ENCODE measurements at regions not wholly inside any gene's neighbourhood (a gene's known extent, or its start where the extent isn't known, plus 50 kb on each side); places are given as distances from the start of the nearest gene placed in this dataset.
"Not testable (repeated sequence)": the region's sequence is repeated elsewhere in the genome, so short reads cannot be mapped to it uniquely, and the experiment has no call there.

DNA sequence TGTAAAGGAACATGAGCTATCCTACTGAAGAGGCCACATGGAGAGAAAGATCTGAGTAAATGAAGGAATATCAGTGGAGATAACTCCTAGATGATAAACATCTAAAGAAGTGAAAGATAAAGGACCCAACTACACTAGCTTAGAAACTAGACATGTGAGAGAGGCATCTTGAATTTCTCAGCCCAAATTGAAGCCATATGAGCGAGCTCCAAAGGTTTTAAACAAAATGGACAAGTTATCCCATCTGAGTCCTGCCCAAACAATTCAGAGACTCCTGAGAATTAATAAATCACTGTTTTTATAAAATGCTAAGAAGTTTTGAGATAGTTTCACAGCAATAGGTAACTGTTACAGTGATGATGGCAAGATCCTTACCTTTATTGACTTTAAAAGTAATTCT is 438.9 kb downstream of the NAV3 start:
- DNase-seq (ENCODE audit: low read depth), result no peak

DNA sequence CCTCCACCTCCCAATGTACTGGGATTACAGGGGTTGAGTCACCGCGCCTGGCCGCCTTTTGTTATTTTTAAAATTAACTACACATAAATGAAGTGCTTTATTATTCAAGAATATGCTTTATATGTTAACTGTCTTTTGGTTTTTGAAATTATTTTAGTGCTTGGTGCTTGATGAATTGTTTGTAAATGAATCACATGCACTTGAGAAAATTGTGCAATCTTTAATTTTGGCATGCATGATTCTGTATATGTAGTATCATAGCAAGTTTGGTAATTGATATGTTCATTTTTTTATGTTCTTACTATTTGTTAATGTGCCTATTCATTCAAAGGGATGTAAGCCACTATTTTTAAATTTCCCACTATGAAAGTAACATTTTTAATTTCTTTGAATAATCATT is 440.9 kb downstream of the NAV3 start:
- no peak for DNase-seq (ENCODE audit: low read depth)

DNA sequence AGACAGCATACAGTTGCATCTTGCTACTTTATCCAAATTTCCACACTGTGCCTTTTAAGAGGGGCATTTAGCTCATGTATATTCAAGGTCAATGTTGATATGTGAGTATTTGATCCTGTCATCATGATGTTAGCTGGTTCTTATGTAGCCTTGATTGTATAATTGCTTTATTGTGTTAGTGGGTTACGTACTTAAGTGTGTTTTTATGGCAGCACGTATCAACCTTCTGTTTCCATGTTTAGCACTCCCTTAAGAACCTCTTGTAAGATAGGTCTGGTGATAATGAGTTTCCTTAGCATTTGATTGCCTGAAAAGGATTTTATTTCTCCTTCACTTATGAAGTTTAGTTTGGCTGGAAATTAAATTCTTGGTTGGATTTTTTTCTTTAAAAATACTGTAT is 445.2 kb downstream of the NAV3 start:
- DNase-seq (ENCODE audit: low read depth), result no peak

DNA sequence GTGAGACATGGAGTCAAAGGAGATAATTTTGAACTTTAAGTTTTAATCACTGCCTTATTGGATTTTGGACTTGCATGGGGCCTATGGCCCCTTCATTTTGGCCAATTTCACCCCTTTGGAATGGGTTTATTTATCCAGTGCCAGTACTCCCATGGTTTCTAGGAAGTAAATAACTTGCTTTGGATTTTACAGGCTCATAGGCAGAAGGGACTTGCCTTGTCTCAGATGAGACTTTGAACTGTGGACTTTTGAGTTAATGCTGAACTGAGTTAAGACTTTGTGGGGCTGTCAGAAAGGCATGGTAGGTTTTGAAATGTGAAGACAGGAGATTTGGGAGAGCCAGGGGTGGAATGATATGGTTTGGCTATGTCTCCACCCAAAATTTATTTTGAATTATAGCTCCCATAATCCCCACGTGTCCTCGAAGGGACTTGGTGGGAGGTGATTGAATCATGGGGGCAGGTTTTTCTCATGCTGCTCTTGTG is 448.1 kb downstream of the NAV3 start:
- no peak for DNase-seq (ENCODE audit: low read depth)

DNA sequence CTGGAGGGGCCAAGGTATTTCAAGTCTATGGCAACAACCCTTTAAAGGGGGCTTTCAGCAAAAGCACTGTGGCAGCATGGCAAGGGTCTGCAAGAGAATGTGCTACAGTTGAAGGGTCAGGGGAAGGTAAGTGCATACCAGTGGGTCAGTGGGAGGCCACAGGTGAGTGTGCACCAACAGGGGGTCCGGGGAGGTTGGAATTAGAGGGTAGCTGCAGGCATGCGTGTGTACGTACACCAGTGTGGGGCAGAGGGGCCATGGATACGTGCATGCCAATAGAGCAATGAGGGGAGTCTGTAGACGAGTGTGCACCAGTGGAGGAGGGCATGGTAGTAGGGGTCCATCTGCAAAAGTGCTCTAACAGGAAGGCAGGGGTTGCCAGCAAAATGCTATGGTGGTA is 448.9 kb downstream of the NAV3 start:
- no peak for DNase-seq (ENCODE audit: low read depth)

DNA sequence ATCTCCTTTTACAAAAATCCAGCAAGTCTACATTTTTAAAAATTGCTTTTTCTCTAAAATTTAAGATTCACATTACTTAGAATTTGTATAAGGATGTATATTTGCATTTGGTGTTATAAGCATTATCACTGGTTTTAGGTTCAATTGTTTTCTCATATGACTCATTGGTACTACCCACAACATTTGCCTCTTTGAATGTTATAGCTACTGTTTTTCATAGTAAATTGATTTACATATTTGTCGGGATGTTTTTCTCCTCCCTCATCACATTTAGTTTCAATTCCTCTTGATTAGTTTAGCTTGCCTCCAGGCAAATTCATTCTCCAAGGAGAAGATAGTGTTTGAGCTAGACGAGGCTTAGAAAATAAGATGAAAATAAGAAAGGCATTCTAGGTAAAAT is 450.4 kb downstream of the NAV3 start:
- DNase-seq (ENCODE audit: low read depth), result not testable (repeated sequence)

DNA sequence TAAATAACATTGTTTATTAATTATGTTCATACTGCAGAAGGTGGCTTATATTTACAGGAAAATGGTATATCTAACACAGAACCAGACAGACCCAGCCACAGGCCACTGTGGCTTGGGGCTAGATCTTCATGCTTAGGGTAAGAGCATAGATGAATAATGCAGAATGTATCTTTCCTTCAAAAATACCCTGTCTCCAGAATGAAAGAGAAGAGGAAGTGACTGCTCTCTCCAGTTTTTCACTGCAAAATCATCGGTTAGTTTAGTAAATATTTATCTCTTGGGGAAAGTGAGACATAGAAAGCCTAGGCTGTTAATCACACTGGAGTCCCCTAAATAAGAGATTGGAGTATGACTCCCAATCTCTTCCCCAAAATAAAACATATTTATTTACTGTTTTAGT is 453.7 kb downstream of the NAV3 start:
- no peak for DNase-seq (ENCODE audit: low read depth)

DNA sequence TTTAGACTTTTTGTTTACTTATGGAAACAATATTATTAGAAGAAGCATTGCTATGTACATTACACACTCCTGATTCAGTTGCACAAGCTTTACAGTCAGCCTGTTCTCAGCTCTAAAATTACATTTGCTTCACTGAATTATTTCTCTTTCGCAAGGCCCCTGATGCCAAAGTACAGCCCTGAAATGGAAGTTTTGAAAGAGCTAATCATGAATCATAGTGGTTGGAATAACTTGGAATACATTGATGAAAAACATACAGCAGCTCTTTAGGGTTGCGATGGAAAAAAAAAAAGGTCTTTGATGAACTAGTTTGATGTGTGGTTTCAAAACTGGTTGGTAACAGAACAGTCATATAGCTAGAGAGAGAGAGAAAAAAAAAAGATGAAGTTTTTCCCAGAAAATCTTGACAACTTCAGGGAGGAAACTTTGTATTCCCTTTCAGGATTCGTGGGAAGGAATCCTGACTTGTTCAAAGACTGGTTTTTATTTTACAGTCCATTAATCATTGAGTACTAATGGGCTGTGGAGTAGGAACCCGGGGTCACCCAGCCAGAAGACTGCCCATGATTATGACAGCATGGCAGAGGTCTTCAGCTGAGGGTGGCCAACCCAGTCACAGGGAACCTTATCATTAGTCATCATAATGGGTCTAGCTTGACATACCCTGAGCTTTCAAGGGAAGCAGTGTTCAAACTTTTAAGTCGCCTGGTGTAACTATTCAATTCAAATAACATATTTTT is 460.1 kb downstream of the NAV3 start:
- DNase-seq (ENCODE audit: low read depth), result peak; percentile 87

DNA sequence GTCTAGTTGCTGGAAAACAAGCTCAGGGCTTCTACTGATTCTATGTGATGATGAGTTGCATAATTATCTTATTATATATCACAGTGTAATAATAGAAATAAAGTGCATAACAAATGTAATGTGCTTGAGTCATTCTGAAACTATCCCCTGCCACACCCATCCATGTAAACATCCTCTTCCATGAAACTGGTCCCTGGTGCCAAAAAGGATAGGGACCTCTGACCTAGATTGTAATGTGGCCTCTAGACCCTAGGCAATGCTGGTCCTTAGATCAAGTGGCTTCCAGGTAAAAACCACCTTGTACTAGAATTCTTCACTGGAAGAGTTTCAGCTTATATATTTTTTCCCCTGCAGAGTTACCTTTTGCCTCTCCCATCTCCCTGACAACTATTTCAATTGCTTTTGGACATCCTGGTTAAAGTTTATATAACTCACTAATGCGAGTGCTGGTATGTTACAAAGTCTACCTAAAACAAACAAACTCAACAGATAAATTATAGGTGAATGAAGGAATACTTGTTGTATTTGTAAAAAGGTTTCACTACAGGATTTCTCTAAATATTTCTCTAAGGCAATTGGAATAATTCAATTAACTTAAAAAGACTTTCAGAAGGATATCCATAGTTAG is 462.5 kb downstream of the NAV3 start:
- peak; percentile 22 for DNase-seq (ENCODE audit: low read depth)

DNA sequence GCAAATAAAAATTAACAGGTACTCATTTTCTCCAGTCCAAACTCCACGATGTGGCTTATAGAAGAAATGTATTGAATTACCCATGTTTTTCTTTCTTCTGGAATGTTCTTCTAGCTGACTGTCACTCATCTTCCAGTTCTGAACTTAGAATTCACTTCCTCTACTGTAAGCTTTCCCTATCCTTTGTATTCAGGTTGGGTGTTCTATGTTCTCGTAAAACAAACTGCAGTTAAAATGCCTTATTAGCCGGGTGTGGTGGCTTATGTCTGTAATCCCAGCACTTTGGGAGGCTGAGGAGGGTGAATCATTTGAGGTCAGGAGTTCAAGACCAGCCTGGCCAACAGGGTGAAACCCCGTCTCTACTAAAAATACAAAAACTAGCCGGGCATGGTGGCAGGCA is 470.6 kb downstream of the NAV3 start:
- not testable (repeated sequence) for DNase-seq (ENCODE audit: low read depth)

DNA sequence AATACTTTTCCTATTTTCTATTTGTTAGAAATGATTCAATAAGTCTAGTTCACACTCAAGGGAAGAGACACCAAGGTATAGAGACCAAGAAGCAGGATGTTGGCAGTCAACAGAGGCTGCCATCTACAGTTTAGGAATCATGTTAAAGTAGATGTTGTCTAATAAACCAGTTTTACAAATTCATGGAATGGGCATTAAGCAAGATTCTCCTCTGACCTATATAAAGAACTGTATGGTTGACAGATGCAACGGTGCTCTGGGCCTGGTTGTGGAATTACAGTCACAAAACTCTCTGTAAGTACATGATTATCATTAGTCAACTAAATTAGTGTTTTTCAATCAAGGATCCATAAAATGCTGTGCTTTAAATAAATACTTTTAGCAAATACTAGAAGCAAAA is 475.1 kb downstream of the NAV3 start:
- DNase-seq (ENCODE audit: low read depth), result no peak

DNA sequence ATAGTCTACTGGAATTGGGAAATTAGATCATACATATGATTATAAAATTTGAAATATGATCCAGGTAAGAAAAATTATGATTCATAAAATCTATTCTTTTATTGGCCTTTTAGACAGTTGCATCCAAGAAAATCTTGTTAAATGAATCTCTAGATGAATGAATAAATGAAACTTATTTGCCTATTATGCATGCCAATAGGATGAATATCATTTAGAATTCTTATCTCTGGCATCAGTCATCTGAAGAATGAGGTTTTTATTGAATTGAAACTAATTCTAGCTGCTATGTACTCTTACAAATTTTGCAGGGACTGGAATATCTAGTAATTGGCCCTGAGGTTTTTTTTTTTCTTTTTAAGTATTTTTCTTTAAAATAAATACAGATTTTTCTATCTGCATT is 475.5 kb downstream of the NAV3 start:
- DNase-seq (ENCODE audit: low read depth), result no peak

DNA sequence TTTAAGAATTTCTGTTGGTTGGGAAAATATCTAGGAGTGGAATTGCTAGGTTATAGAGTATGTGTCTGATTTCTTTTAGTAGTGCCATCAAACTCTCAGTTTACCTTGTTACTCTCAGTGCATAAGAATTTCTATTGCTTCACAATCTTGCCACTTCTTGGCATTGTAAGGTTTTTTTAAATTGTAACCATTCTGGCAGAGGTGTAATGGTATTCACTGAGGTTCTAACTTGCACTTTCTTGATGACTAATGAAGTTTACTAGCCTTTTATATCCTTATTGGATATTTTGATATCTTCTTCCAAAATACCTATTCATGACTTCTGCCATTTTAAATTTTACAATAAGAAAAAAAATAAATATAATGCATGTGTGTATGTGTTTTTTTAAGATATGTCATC is 478.0 kb downstream of the NAV3 start:
- DNase-seq (ENCODE audit: low read depth), result no peak

DNA sequence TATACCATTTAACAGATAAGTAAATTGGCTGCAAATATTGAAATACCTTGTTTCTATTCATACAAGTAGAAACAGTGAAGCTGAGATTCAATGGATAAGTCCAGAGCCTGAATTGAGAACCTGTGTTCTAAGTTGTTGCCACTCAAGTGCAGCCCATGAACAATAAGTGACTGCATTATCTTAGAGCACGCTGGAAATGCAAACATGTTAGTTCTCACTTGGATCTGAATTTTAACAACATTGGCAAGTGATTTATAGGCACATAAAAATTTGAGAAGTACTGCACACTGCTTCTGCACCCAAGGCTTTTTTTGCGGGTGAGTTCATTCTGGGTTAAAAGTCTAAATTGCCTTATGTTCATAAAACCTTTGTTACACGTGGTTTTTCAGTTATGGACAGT is 484.3 kb downstream of the NAV3 start:
- DNase-seq (ENCODE audit: low read depth), result no peak

DNA sequence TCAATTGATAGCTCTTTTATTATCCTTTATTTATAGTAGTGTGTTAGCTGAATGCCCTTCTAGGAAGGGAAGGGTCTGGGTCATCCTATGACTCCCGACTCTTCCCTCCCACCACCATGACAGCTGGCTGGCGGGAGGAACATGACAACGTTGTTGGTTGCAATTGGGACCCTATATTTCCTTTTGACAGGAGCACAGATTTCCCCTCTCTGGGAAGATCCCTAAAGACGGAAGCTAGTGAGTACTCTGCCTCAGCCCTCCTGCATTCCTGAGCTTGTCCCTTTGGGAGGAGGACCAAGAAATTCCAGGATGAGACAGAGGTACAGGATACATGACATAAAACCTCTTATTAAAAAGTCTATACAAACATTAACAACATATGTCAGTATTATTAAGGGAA is 485.4 kb downstream of the NAV3 start:
- DNase-seq (ENCODE audit: low read depth), result no peak

DNA sequence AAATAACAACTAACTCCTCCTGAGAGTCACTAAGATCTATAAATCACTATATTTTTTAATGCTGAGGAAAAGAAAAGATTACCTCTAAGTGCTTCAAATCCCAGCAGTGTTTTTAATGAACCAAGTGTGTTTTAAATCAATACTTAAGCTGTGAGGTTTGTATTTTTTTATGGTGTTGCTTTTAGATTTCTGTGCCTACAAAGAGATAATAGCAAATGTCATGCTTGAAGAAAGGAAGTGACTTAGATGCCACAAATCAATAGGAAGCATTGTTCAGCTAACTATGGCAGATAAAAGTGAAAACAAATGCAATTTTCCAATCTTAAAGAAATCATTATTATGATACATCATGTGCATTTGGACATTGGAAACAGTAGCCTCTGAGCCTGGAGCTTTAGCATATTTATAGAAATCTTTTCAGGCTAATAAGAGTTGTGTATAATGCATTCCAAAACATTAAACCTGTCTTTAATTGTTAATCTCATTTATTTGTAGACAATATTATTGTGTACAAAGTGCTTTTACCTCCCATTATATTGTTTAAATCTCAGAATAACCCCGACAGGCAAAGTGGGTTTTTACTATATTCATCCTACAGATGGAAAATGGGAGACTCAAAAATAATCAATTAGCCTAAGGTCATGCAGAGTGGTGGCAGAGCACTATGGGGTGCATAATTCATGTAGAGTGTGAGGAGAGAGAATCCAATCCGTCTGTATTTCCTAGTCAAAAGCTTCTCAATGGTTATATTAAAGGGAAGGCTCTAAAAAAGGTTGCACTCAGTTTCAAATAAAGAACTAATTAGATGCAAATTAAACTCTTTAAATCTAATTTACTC is 486.2 kb downstream of the NAV3 start:
- no peak for DNase-seq (ENCODE audit: low read depth)

DNA sequence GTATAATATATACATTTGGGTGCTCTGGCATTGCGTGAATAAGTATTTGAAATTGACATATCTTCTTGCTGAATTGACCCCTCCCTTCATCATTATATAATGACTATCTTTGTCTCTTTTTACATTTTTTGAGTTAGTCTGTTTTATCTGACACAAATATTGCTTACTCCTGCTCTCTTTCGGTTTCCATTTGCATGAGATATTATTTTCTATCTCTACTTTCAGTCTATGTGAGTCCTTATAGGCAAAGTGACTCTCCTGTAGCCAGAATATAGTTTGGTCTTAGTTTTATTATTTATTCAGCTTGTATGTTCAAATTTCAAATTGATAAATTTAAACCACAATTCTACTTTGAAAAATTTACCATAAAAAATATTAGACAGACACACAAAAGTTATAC is 491.0 kb downstream of the NAV3 start:
- no peak for DNase-seq (ENCODE audit: low read depth)

DNA sequence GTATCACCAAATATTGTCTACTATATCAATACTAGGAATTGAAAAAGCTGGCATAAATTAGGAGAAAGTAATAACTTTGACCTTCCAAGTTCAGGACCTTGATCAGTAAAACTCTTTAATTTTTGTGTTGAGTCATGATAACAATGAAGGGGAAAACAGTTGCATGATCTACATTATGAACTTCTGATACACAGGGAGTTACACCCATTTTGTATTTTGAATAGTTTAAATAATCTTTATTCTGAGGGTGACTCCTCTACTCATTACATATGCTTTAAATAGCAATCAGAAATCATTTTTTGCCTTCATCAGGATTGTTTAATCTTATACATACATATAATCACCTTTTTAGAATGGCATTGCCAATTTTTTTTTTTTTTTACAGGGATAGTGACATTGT is 492.5 kb downstream of the NAV3 start:
- DNase-seq (ENCODE audit: low read depth), result no peak

DNA sequence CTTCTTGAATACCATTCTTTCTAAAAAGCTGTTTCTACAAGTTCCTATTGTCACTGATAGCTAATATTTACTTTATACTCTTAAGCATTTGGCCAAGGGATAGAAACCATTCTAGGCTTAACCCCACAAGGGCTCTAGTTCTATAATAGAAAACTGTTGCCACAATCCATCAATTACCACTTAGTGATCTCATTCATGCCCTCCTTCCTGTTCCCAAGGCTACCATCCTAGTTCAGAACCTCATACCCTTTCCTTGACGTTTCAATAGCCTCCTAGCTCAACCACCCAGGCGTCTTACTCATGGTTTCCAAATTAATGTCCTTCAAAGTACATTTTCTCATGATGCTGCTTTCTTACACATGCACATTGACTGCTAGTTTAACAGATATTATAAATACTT is 493.5 kb downstream of the NAV3 start:
- no peak for DNase-seq (ENCODE audit: low read depth)

DNA sequence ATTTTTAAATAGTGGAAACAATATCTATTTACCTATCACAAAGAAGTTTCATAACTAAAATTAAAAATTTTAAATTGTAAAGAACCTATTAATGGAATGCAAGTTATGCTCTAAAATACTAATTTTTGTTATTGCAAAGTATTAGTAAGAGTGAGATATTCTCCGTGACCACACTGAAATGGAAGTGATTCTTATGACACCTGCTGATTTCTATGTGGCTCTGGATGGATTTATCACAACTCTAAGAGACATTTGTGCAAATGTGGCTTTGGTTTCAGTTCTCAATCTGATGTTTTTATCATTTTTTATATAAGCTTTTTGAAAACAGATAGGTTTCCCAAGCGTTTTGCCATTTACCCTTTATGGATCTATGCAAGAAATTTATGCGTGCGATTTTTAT is 497.8 kb downstream of the NAV3 start:
- DNase-seq (ENCODE audit: low read depth), result no peak

DNA sequence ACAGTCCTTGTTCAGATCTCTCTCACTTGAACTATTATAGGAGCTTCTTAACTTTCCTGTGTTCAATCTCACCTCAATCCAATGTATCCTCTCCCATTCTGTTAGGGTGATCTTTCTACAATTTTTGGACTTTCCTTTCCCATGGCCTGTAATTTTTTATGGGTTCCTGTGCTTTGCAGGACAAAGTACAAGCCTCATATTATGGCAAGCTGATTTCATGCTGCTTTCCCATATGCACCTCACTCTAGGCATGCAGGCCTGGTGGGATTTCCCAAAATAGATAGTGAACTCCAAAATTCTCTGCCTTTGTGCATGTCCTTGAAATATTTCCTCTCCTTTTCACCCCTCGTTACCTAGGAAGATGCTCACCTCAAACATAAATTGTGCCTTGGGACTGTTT is 499.4 kb downstream of the NAV3 start:
- no peak for DNase-seq (ENCODE audit: low read depth)

DNA sequence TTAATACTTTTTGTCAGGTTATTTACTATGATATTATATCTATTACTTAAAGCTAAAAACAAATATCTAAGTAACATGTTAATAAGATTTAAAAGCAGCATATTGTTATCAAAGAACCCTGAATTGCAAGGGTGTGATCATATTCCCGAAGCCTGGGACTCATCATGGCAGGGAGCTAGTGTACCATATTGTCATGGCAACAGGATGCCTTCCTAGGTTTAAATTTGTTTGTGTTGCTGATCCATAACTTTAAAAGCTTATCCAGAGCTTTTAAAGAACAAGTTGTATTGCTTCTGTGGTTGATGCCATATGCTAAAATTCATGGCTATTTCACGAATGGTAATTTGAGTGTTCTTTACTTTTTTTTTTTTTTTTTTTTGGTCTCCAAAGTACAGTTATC is 500.5 kb downstream of the NAV3 start:
- no peak for DNase-seq (ENCODE audit: low read depth)

DNA sequence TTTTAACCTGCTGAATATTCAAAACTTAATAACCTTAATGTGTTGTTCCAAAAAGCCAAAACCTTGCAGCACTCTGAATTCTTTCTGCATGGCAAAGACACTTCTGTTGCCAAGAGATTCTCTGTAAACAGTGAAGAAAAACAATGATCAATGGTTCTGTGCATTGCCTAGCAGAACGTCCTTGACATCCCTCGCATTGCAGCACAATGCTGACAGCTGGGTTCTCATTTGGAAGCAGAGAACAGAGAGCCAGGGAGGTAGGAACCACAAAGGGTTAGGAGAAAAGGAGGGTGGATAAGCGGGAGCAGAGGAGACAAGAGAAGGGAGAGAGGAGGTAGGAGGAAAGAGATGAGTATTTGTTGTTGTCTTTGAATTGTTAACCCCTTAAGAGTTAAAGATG is 501.1 kb downstream of the NAV3 start:
- no peak for DNase-seq (ENCODE audit: low read depth)

Data from non-pigmented ciliary epithelial cell (primary cell).